Stomach (tissue), 8 donors: ENCODE measurements at regions not wholly inside any gene's neighbourhood (a gene's known extent, or its start where the extent isn't known, plus 50 kb on each side); places are given as distances from the start of the nearest gene placed in this dataset.
A peak's percentile ranks its signal among the peaks of the same experiment; 100 is the strongest.

ENCODE experiments used
- DNase-seq, 2 donors: peaks; one replicate each; pipeline versions ENCODE4 v3.0.0 to v3.0.0-alpha.2; 2013 to 2019
- H3K27ac ChIP-seq, 5 donors: fragments of 200-600 bp in 4 of 5; sonication (generic) in 4 of 5; one replicate each; pipeline ENCODE4 v1.5.1; 2013 to 2019; ENCODE audit warnings: mild to moderate bottlenecking in 1 of 5, moderate library complexity in 1 of 5
- H3K27me3 ChIP-seq, 3 donors: fragments of 200-600 bp; sonication (generic); one replicate each; pipeline ENCODE4 v1.5.1; 2017 to 2019; ENCODE audit warnings: mixed run types in 1 of 3
- H3K36me3 ChIP-seq, 4 donors: fragments of 200-600 bp; sonication (generic); 1 replicate in 3 of 4; 2 replicates in 1 of 4; pipeline ENCODE4 v1.5.1; 2016 to 2019
- H3K4me1 ChIP-seq, 4 donors: fragments of 200-600 bp; sonication (generic); one replicate each; pipeline ENCODE4 v1.5.1; 2016 to 2019
- H3K4me3 ChIP-seq, 4 donors: fragments of 200-600 bp; sonication (generic) in 3 of 4; one replicate each; pipeline ENCODE4 v1.5.1; 2016 to 2019; ENCODE audit warnings: mild to moderate bottlenecking in 1 of 4
- H3K9me3 ChIP-seq, 4 donors: fragments of 200-600 bp; sonication (generic); one replicate each; pipeline ENCODE4 v1.5.1; 2016 to 2019
- EP300 ChIP-seq: sonication (generic); formaldehyde crosslinking; IDR thresholded peaks from one replicate; pipeline ENCODE4 v1.6.1; 2017; ENCODE audit warnings: antibody characterized with exemption
- POLR2A ChIP-seq, 4 donors: fragments of 450-650 bp; IDR thresholded peaks; one replicate each; pipeline ENCODE4 v1.6.1; 2016; ENCODE audit warnings: antibody characterized with exemption in 4 of 4, control low read depth in 2 of 4, mild to moderate bottlenecking in 1 of 4, moderate library complexity in 1 of 4
- POLR2AphosphoS5 ChIP-seq, 3 donors: sonication (generic); formaldehyde crosslinking; IDR thresholded peaks; one replicate each; pipeline ENCODE4 v1.6.1; 2016; ENCODE audit warnings: antibody characterized with exemption in 3 of 3
- WGBS, 5 donors: extraction: QIAGEN DNeasy Blood & Tissue Kit in 3 of 5; methylation state at CpG; one replicate each; pipeline versions ENCODE4 v1.1.5 to v1.1.7; 2013 to 2018; 5-methylcytosine and 5-hydroxymethylcytosine counted together
- intact Hi-C: fragments of 100-400 bp; cut with DNase I; formaldehyde crosslinking; loops from one replicate; pipeline ENCODE4 v1.15.1; 2023; ENCODE audit warnings: low total_unique reads
- TF ChIP-seq, protein P1 (sequence below), 7 experiments: fragments of 450-650 bp in 4 of 7; fragments of 200-600 bp in 3 of 7; sonication (generic) in 3 of 7; IDR thresholded peaks; one replicate each; pipeline ENCODE4 v1.5.1; 2016 to 2019; ENCODE audit warnings: antibody characterized with exemption in 7 of 7, control low read depth in 2 of 7, mild to moderate bottlenecking in 1 of 7
- donor health status: healthy with polysubstance abuse.
- donor health status: Bipolar disorder and iron deficiency.
- donor health status: healthy.

GRCh38 chr2:11932048-11932512 lies 185.6 kb downstream of the LPIN1 start:
- H3K36me3 ChIP-seq = no peaks in the 10 kb centered on the region
- H3K4me1 ChIP-seq = no peaks in the 10 kb centered on the region
- no peak overlapping the region for H3K4me3 ChIP-seq
- WGBS, 5 donors = 87 to 91% (median 88%) methylated on average over 7 of the region's 7 CpGs
- H3K27me3 ChIP-seq = no peaks in the 10 kb centered on the region
- H3K9me3 ChIP-seq = no peaks in the 10 kb centered on the region
- no peak for DNase-seq
- intact Hi-C loops = no loop called here
- H3K27ac ChIP-seq = no peak overlapping the region
- TF ChIP-seq POLR2AphosphoS5 (IDR thresholded peaks at IDR 0.05) (no peak), POLR2A (IDR thresholded peaks at IDR 0.05) (no peak), EP300 (no peak)
- TF ChIP-seq, protein P1, sequence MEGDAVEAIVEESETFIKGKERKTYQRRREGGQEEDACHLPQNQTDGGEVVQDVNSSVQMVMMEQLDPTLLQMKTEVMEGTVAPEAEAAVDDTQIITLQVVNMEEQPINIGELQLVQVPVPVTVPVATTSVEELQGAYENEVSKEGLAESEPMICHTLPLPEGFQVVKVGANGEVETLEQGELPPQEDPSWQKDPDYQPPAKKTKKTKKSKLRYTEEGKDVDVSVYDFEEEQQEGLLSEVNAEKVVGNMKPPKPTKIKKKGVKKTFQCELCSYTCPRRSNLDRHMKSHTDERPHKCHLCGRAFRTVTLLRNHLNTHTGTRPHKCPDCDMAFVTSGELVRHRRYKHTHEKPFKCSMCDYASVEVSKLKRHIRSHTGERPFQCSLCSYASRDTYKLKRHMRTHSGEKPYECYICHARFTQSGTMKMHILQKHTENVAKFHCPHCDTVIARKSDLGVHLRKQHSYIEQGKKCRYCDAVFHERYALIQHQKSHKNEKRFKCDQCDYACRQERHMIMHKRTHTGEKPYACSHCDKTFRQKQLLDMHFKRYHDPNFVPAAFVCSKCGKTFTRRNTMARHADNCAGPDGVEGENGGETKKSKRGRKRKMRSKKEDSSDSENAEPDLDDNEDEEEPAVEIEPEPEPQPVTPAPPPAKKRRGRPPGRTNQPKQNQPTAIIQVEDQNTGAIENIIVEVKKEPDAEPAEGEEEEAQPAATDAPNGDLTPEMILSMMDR (IDR thresholded peaks at IDR 0.05) = no peak

DNA sequence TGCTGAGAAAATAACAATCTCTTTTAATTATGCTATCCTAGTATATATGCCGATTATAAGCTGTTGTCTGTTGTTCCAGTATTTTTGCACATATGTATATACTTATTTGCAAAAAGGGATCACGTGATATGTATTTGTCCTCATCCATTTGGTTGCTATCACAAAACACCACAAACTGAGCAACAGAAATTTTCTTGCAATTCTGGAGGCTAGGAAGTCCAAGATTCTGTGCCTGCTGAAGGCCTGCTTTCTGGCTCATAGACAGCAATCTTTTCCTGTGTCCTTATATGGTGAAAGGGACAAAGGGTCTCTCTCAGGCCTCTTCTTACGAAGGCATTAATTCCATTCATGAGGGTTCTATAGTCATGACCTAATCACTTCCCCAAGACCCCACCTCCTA lies 186.5 kb downstream of the LPIN1 start:
- intact Hi-C loops = no loop called here
- Histone ChIP-seq H3K27me3 (no peaks in the 10 kb centered on the region), H3K27ac (no peak overlapping the region), H3K9me3 (no peaks in the 10 kb centered on the region), H3K4me1 (no peaks in the 10 kb centered on the region), H3K4me3 (no peak overlapping the region), H3K36me3 (no peaks in the 10 kb centered on the region)
- TF ChIP-seq POLR2A (IDR thresholded peaks at IDR 0.05) (no peak), POLR2AphosphoS5 (IDR thresholded peaks at IDR 0.05) (no peak)
- 81 to 92% (median 89%) methylated on average over 3 of the region's 3 CpGs for WGBS, 5 donors
- no peak for DNase-seq

DNA sequence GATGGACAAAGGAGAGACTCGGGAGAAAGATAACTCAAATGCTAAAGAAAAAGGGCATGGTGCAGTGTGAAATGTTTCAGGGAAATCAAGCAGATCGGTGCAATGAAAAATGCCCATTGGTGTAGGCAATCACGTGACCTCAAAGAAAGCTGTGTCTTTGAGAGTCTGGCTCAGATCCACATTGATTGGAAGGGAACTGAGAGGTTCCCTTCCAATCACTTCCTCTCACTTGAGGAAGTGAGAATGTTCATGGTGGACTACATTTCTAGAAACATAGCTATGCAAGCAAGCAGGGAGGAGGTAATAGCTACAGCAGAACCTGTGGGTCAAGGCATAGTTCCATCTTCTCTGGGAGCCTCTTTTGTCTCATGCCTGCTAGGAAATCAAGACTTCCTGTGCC lies 187.4 kb downstream of the LPIN1 start:
- Histone ChIP-seq H3K27me3 (no peaks in the 10 kb centered on the region), H3K9me3 (no peaks in the 10 kb centered on the region), H3K4me3 (no peak overlapping the region), H3K4me1 (no peaks in the 10 kb centered on the region), H3K36me3 (no peaks in the 10 kb centered on the region), H3K27ac (no peak overlapping the region)
- TF ChIP-seq, protein P1 (IDR thresholded peaks at IDR 0.05) = no peak
- WGBS, 5 donors = 85 to 93% (median 91%) methylated on average over 3 of the region's 3 CpGs
- DNase-seq = no peak
- intact Hi-C loops = no loop called here

- TF ChIP-seq EP300 (no peak), POLR2A (IDR thresholded peaks at IDR 0.05) (no peak), POLR2AphosphoS5 (IDR thresholded peaks at IDR 0.05) (no peak)
- TF ChIP-seq, protein P1 (IDR thresholded peaks at IDR 0.05) = no peak
- no peaks in the 10 kb centered on the region for H3K9me3 ChIP-seq
- H3K4me3 ChIP-seq = no peak overlapping the region
- no peak overlapping the region for H3K27ac ChIP-seq
- no peaks in the 10 kb centered on the region for H3K4me1 ChIP-seq
- no peaks in the 10 kb centered on the region for H3K27me3 ChIP-seq
- 80 to 96% (median 86%) methylated on average over 9 of the region's 9 CpGs for WGBS, 5 donors
- no peak for DNase-seq
- no peaks in the 10 kb centered on the region for H3K36me3 ChIP-seq
- intact Hi-C loops = no loop called here
These were observed 190.3 kb downstream of the LPIN1 start for GRCh38 chr2:11936761-11937160.

DNA sequence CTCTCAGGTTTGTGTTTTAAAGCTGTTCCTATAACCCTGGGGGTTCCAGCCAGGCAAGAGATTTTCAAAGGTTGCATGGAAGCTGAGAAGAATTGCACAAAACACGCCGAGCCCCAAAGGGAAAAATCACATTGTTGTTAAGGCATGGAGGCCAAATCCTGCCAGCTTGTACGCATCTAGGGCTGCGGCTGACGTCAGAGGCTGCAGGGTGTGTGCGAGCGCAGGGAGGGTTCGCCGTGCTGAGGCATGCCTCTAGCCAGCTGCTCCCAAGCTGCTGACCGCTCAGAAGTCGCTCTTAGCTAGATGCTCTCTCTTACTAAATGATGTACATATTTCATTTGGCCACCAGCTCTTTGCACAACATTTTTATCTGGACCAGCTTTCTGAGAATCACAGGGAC lies 191.8 kb downstream of the LPIN1 start:
- Histone ChIP-seq H3K4me3 (no peak overlapping the region), H3K9me3 (no peaks in the 10 kb centered on the region), H3K36me3 (no peaks in the 10 kb centered on the region), H3K27me3 (no peaks in the 10 kb centered on the region), H3K4me1 (no peaks in the 10 kb centered on the region), H3K27ac (peak overlapping the region in 1 of 5 donors; percentile 13)
- TF ChIP-seq POLR2A (IDR thresholded peaks at IDR 0.05) (no peak), POLR2AphosphoS5 (IDR thresholded peaks at IDR 0.05) (no peak), EP300 (no peak)
- TF ChIP-seq, protein P1 (IDR thresholded peaks at IDR 0.05) = no peak
- WGBS, 5 donors = 69 to 79% (median 71%) methylated on average over 11 of the region's 11 CpGs
- peak; percentile 47 to 73 for DNase-seq
- intact Hi-C loops = no loop called here
